Activated naive CD4-positive, alpha-beta T cell treated with Interleukin-2 at 50 U/mL for 16 hours (primary cell): ENCODE measurements at regions not wholly inside any gene's neighbourhood (a gene's known extent, or its start where the extent isn't known, plus 50 kb on each side); places are given as distances from the start of the nearest gene placed in this dataset.

Experiments
- DNase-seq: peaks from one replicate; pipeline ENCODE4 v3.0.0-alpha.2; 2020

- DNase-seq, result no peak
Measured at GRCh38 chr3:177724020-177724638, 526.8 kb upstream of the TBL1XR1 start.

- DNase-seq, result no peak
Measured at GRCh38 chr3:177725165-177725564, 527.9 kb upstream of the TBL1XR1 start.

GRCh38 chr3:177726807-177727206, 529.5 kb upstream of the TBL1XR1 start:
- no peak for DNase-seq

- no peak for DNase-seq
Measured at GRCh38 chr3:177729956-177730681, 532.8 kb upstream of the TBL1XR1 start.

- no peak for DNase-seq
Measured at GRCh38 chr3:177730814-177731213, 533.5 kb upstream of the TBL1XR1 start.

- DNase-seq, result no peak
Measured at GRCh38 chr3:177731644-177732268, 534.5 kb upstream of the TBL1XR1 start.

- no peak for DNase-seq
Measured at GRCh38 chr3:177733233-177733632, 536.0 kb upstream of the TBL1XR1 start.

- DNase-seq, result no peak
Measured at GRCh38 chr3:177733936-177734335, 536.7 kb upstream of the TBL1XR1 start.

GRCh38 chr3:177735431-177735830, 538.1 kb upstream of the TBL1XR1 start:
- DNase-seq, result no peak

GRCh38 chr3:177739461-177739860, 542.2 kb upstream of the TBL1XR1 start:
- DNase-seq, result no peak

- DNase-seq, result no peak
Measured at GRCh38 chr3:177740254-177740653, 543.0 kb upstream of the TBL1XR1 start.

- no peak for DNase-seq
Measured at GRCh38 chr3:177742273-177742672, 545.0 kb upstream of the TBL1XR1 start.

GRCh38 chr3:177743173-177743890, 546.0 kb upstream of the TBL1XR1 start:
- DNase-seq, result no peak

GRCh38 chr3:177744873-177745606, 547.8 kb upstream of the TBL1XR1 start:
- DNase-seq, result no peak

- DNase-seq, result no peak
Measured at GRCh38 chr3:177745607-177746005, 548.3 kb upstream of the TBL1XR1 start.

GRCh38 chr3:177746337-177746933, 549.2 kb upstream of the TBL1XR1 start:
- DNase-seq, result no peak

GRCh38 chr3:177749836-177750235, 552.6 kb upstream of the TBL1XR1 start:
- DNase-seq, result no peak

- no peak for DNase-seq
Measured at GRCh38 chr3:177750436-177750835, 553.2 kb upstream of the TBL1XR1 start.

- DNase-seq, result no peak
Measured at GRCh38 chr3:177751770-177752169, 554.5 kb upstream of the TBL1XR1 start.

- no peak for DNase-seq
Measured at GRCh38 chr3:177752831-177753230, 555.5 kb upstream of the TBL1XR1 start.

GRCh38 chr3:177753451-177754155, 556.3 kb upstream of the TBL1XR1 start:
- DNase-seq, result no peak

GRCh38 chr3:177754508-177754921, 557.2 kb upstream of the TBL1XR1 start:
- no peak for DNase-seq
